ENCODE measurements at regions not wholly inside any gene's neighbourhood (a gene's known extent, or its start where the extent isn't known, plus 50 kb on each side); places are given as distances from the start of the nearest gene placed in this dataset.

- no peak for ATAC-seq
Measured at GRCh38 chr15:87121336-87121735, 1041.7 kb downstream of the AGBL1 start.

More at GRCh38 chr15:87121336-87121735, 1041.7 kb downstream of the AGBL1 start:
- H3K79me2 ChIP-seq (replicated peaks; ENCODE audit: insufficient read depth), result no peaks in the 10 kb centered on the region
- TF ChIP-seq ETS1 (IDR thresholded peaks at IDR 0.05), result no peak
- TF ChIP-seq CREB1 (CRISPR knock-in tag; IDR thresholded peaks at IDR 0.05; ENCODE audit: low read depth), result no peak
- no peak for TF ChIP-seq CTCF (conservative IDR thresholded peaks at IDR 0.05; ENCODE audit: low read depth in 2 of 2)
- no peak for TF ChIP-seq REST (IDR thresholded peaks at IDR 0.05; ENCODE audit: unreplicated experiment)
- TF ChIP-seq ZNF114 (CRISPR knock-in tag; IDR thresholded peaks at IDR 0.05), result no peak
- no peak for TF ChIP-seq EZH2 (IDR thresholded peaks at IDR 0.05; ENCODE audit: low read depth, unreplicated experiment)
- TF ChIP-seq ZNF331 (CRISPR knock-in tag; IDR thresholded peaks at IDR 0.05; ENCODE audit: low read depth), result no peak
- no peak for TF ChIP-seq STAT1 (IDR thresholded peaks at IDR 0.05; ENCODE audit: unreplicated experiment)
- TF ChIP-seq JUNB (IDR thresholded peaks at IDR 0.05; ENCODE audit: unreplicated experiment), result no peak
- no peak for TF ChIP-seq ZNF462 (CRISPR knock-in tag; IDR thresholded peaks at IDR 0.05)
- no peak for TF ChIP-seq NANOG (IDR thresholded peaks at IDR 0.05; ENCODE audit: borderline replicate concordance)
- TF ChIP-seq EZH2phosphoT487 (IDR thresholded peaks at IDR 0.05; ENCODE audit: unreplicated experiment), result no peak
- TF ChIP-seq POLR2AphosphoS5 (IDR thresholded peaks at IDR 0.05; ENCODE audit: low read depth), result no peak
- H3K4me3 Mint-ChIP-seq, result no peak overlapping the region
- no peak for DNase-seq (ENCODE audit: low spot score)
- H3K27me3 ChIP-seq (ENCODE audit: insufficient read depth), result no peaks in the 10 kb centered on the region
- no peak overlapping the region for H3K27ac ChIP-seq (ENCODE audit: low read depth)
- no peak overlapping the region for H2AFZ ChIP-seq
- peaks cover 10% of the 10 kb centered on the region for H3K9me2 ChIP-seq (ENCODE audit: insufficient read depth)
- H3F3A ChIP-seq (replicated peaks; ENCODE audit: low read depth), result no peaks in the 10 kb centered on the region
- H3K36me3 ChIP-seq (ENCODE audit: insufficient read depth), result no peaks in the 10 kb centered on the region
- H3K27ac Mint-ChIP-seq, result no peak overlapping the region
- no peaks in the 10 kb centered on the region for H3K4me1 Mint-ChIP-seq
- H3K4me2 ChIP-seq, result no peak overlapping the region
- no peak overlapping the region for H3K4me3 ChIP-seq
- H3K4me1 ChIP-seq (ENCODE audit: insufficient read depth), result no peaks in the 10 kb centered on the region
- peaks cover 2% of the 10 kb centered on the region for H3K27me3 Mint-ChIP-seq (ENCODE audit: insufficient read depth, low read depth, poor library complexity)
- H4K20me1 ChIP-seq (replicated peaks; ENCODE audit: insufficient read depth), result no peaks in the 10 kb centered on the region
- no peaks in the 10 kb centered on the region for H3K36me3 Mint-ChIP-seq (ENCODE audit: low read depth)
- H3K9me3 Mint-ChIP-seq, result no peaks in the 10 kb centered on the region; the same call in 2 of the 3 replicates
